Chondrocyte (in vitro differentiated cells): ENCODE measurements at regions not wholly inside any gene's neighbourhood (a gene's known extent, or its start where the extent isn't known, plus 50 kb on each side); places are given as distances from the start of the nearest gene placed in this dataset.

ENCODE experiments used
- DNase-seq: peaks from one replicate; pipeline ENCODE4 v3.0.0; 2021; ENCODE audit warnings: mixed read lengths, low spot score
- H3K27ac Mint-ChIP-seq: one replicate; pipeline ENCODE4 v1.8.0; 2021; ENCODE audit warnings: mild to moderate bottlenecking, moderate library complexity, mixed read lengths; ENCODE audit not compliant: unreplicated experiment
- H3K27me3 Mint-ChIP-seq: 2 replicates; pipeline ENCODE4 v1.8.0; 2021; ENCODE audit warnings: low read depth, mixed read lengths
- H3K36me3 Mint-ChIP-seq: 2 replicates; pipeline ENCODE4 v1.8.0; 2021; ENCODE audit warnings: low read depth, mixed read lengths
- H3K4me1 Mint-ChIP-seq: 2 replicates; pipeline ENCODE4 v1.8.0; 2021; ENCODE audit warnings: low read depth, mild to moderate bottlenecking, mixed read lengths
- H3K4me3 Mint-ChIP-seq: one replicate; pipeline ENCODE4 v1.8.0; 2021; ENCODE audit warnings: mild to moderate bottlenecking, moderate library complexity, mixed read lengths; ENCODE audit not compliant: unreplicated experiment
- H3K9me3 Mint-ChIP-seq: 2 replicates; pipeline ENCODE4 v1.8.0; 2021; ENCODE audit warnings: low read depth, mixed read lengths
- TF ChIP-seq, protein P1 (sequence below): fragments of 200-600 bp; sonication (generic); IDR thresholded peaks from 2 replicates; pipeline ENCODE4 v1.5.0; 2021; ENCODE audit warnings: antibody characterized with exemption, mild to moderate bottlenecking, moderate library complexity

GRCh38 chr20:56795492-56795891 is 166.4 kb downstream of the TFAP2C start:
- Mint-ChIP-seq H3K9me3 (peaks cover 10% of the 10 kb centered on the region), H3K4me1 (no peaks in the 10 kb centered on the region), H3K36me3 (peaks cover 4% of the 10 kb centered on the region), H3K4me3 (no peak overlapping the region), H3K27me3 (no peaks in the 10 kb centered on the region), H3K27ac (no peak overlapping the region)
- peak; percentile 21 for DNase-seq
- TF ChIP-seq, protein P1, sequence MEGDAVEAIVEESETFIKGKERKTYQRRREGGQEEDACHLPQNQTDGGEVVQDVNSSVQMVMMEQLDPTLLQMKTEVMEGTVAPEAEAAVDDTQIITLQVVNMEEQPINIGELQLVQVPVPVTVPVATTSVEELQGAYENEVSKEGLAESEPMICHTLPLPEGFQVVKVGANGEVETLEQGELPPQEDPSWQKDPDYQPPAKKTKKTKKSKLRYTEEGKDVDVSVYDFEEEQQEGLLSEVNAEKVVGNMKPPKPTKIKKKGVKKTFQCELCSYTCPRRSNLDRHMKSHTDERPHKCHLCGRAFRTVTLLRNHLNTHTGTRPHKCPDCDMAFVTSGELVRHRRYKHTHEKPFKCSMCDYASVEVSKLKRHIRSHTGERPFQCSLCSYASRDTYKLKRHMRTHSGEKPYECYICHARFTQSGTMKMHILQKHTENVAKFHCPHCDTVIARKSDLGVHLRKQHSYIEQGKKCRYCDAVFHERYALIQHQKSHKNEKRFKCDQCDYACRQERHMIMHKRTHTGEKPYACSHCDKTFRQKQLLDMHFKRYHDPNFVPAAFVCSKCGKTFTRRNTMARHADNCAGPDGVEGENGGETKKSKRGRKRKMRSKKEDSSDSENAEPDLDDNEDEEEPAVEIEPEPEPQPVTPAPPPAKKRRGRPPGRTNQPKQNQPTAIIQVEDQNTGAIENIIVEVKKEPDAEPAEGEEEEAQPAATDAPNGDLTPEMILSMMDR, result no peak

- H3K27me3 Mint-ChIP-seq, result no peaks in the 10 kb centered on the region
- TF ChIP-seq, protein P1, result no peak
- H3K4me1 Mint-ChIP-seq, result no peaks in the 10 kb centered on the region
- no peak overlapping the region for H3K27ac Mint-ChIP-seq
- H3K36me3 Mint-ChIP-seq, result peaks cover 4% of the 10 kb centered on the region
- DNase-seq, result peak; percentile 37
- no peak overlapping the region for H3K4me3 Mint-ChIP-seq
- peaks cover 10% of the 10 kb centered on the region for H3K9me3 Mint-ChIP-seq
These were observed 167.2 kb downstream of the TFAP2C start for GRCh38 chr20:56796345-56796744.

DNA sequence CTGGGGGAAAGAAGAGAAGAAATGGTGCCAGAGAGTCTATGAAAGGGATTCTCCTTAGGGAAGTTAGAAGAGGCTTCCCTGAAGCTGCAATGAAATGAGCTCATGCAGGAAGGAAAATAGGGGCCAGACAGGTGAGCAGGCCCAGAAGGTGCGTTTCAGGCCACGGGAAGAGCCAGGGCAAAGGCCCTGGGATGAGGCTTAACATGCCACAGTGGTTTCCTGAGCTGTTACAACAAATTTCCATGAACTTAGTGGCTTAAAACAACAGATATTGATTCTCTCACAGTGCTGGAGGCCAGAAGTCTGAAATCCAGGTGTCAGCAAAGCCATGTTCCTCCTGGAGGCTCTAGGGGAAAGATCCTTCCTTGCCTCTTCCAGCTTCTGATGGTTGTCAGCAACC is 167.9 kb downstream of the TFAP2C start:
- Mint-ChIP-seq H3K9me3 (peaks cover 10% of the 10 kb centered on the region), H3K4me1 (peaks cover under 1% of the 10 kb centered on the region), H3K27ac (no peak overlapping the region), H3K27me3 (no peaks in the 10 kb centered on the region), H3K36me3 (peaks cover 4% of the 10 kb centered on the region), H3K4me3 (no peak overlapping the region)
- TF ChIP-seq, protein P1, result no peak
- DNase-seq, result peak; percentile 4

DNA sequence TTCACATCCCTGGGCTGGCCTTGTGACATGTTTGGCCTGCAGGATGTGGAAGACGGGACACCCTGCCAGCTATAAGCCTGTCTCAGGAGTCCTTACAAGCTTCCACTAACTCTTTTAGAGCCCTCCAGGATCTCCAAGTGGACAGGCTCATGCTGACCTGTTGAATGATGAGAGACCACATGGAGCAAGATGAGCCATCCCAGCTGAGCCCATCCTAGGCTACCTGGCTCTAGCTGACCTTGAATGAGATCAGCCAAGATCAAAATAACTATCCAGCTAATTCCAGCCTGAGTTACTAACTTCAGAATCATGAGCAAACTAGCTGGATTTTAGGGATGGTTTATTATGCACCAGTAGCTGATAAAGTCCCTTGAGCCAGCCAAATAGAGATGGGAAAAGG is 169.5 kb downstream of the TFAP2C start:
- Mint-ChIP-seq H3K4me1 (peaks cover 6% of the 10 kb centered on the region), H3K27ac (no peak overlapping the region), H3K4me3 (no peak overlapping the region), H3K9me3 (peaks cover 10% of the 10 kb centered on the region), H3K36me3 (peaks cover 4% of the 10 kb centered on the region), H3K27me3 (no peaks in the 10 kb centered on the region)
- no peak for DNase-seq
- TF ChIP-seq, protein P1, result no peak

- Mint-ChIP-seq H3K4me3 (no peak overlapping the region), H3K27ac (no peak overlapping the region), H3K27me3 (no peaks in the 10 kb centered on the region), H3K36me3 (peaks cover 4% of the 10 kb centered on the region), H3K9me3 (peaks cover 10% of the 10 kb centered on the region), H3K4me1 (peaks cover 6% of the 10 kb centered on the region)
- no peak for DNase-seq
- TF ChIP-seq, protein P1, result no peak
These were observed 170.1 kb downstream of the TFAP2C start for GRCh38 chr20:56799187-56799586.
